ENCODE measurements at regions not wholly inside any gene's neighbourhood (a gene's known extent, or its start where the extent isn't known, plus 50 kb on each side); places are given as distances from the start of the nearest gene placed in this dataset.

DNA sequence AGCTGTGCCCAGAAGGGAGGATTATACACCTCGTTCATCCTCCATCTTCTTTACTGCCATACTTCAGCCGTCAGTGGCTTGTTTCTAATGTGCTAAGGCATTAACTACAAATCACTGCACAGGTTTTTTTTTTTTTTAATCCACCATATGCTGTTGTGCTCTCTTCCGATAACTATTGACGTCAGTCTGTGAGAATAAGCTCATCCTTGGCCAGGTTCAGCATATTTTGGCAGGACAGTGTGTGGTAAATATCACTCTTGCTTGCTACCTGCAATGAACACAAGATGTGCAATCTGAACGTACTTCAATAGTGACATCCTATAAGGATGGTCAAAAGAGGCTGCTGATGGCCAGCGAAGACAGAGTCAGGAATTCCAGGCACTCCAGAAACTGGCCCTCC lies 2030.7 kb upstream of the PCDH20 start:
- TF ChIP-seq CTCF (conservative IDR thresholded peaks at IDR 0.05) (no peak), ZFX (IDR thresholded peaks at IDR 0.05) (no peak)

Measured in C4-2B (cell line).